ENCODE measurements at regions not wholly inside any gene's neighbourhood (a gene's known extent, or its start where the extent isn't known, plus 50 kb on each side); places are given as distances from the start of the nearest gene placed in this dataset.

DNA sequence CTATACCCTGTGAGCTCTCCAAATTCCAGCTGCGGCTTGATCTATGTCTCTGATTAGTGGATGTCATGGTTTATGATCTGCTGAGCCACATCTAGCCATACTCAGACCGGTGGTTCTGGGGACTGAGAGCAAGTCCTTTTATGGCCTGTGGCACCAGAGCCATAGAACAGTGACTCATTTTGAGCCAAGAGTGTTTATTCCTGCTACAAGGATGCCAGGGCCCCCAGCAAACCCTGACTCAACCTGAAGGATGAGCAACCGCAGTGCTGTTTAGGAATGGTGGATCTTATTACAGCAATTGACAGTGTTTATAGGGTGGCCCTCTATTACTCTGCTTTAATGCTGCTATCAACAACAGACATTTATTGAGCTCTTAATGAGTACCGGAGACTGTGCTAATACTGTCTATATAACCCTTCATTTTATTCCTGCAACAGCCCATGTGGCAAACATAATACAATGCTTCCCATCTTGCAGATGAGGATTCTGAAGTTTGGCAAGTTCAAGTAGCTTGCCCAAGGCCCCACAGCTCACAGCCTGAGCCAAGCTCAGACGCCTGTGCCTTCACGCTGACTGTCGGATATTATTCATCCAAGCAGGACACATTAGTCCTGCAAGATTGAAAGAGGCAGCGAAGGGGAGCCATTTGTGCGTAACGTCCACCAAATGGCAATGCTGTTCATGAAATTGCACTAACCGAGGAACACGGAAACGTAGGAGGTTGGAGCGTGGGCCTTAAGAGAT lies 273.6 kb upstream of the PWP1 start:
- DNase-seq = no peak

DNA sequence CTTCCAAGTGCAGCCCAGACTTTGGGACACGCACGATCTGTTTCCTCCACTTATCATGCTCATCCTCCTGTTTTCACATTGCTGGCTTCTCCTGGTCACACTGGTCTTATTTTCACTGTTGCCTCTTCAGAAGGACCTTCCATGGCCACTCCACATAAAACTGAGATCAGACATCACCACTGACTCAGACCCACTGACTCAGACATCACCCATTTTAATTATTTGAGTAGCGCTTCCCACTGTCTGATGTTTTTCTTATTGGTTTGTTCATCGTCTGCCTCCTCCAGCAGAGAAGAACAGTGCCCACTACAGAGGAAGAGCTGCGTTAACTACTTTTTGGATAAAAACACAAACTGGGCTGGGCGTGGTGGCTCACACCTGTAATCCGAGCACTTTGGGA lies 270.5 kb upstream of the PWP1 start:
- DNase-seq = no peak

DNA sequence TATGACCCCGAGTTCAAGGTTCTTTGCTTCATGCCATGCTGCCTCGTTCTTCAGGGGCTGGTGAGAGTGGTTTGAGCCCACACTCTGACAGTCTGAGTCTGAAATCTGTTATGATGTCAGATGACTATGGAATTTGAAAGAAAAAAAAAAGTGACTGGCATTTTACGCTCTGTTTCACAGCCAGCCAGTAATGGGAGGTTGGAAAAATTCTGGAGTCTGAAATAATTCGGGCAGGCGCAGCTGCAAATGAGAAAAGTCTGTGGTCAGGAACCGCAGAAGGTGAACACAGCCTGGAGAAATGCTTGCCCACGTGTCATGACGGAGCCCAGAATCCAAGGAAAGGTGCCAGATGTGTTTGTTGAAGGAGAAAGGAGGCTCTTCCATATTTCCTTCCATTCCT lies 269.8 kb upstream of the PWP1 start:
- DNase-seq = peak; percentile 27

DNA sequence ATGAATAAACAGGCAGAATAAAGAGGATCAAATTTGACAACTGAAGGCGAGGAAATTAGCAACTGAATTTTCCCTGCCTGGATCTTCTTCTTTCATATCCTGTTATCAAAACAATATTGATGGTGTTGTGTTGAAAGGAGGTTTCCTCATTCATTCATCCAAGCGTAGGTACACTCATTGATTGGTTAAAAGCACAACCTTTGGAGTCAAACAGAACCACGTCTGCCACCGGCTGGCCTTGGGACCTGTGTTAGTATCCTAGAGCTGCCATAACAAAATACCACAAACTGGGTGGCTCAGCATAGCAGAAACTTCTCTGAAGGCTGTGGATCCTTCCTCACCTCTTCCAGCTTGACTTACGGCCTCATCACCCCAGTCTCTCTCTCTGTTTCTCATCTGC lies 268.6 kb upstream of the PWP1 start:
- no peak for DNase-seq

DNA sequence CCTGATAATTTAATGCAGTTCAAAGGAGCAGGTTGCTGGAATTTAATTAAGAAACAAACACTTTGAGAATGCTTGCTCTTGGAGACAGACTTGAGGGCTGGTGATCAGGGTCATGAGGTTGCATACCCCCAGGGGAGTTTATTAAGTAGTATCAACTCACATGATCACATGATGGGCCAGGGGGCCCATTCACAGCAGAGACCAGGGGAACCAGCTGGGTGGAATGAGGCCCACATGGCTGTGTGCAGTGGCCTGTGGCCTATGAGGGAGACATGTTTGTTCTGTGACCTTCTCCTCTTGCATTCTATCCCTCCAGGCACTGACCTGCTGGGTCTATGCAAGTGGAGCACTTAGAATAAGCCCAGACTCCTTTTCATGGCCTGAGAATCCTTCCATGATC lies 266.6 kb upstream of the PWP1 start:
- no peak for DNase-seq

DNA sequence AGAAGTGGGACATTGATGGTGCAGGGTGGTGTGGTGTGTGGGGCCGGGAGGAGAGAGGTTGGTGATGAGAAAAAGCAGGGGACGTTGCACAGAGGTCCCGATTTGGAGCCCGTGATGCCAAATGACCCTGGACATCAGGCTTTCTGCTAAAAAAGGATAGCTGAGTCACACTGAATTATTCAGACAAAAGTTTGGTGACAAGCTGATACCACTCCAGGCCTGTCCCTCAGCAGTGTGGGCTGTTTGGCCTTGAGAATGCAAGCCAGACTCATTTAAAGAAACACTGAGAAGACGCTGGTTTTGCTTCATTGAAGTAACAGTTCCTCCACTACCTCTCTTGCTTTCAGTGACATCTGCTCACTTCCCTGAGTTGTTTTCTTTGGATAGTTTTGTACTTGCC lies 262.1 kb upstream of the PWP1 start:
- no peak for DNase-seq

DNA sequence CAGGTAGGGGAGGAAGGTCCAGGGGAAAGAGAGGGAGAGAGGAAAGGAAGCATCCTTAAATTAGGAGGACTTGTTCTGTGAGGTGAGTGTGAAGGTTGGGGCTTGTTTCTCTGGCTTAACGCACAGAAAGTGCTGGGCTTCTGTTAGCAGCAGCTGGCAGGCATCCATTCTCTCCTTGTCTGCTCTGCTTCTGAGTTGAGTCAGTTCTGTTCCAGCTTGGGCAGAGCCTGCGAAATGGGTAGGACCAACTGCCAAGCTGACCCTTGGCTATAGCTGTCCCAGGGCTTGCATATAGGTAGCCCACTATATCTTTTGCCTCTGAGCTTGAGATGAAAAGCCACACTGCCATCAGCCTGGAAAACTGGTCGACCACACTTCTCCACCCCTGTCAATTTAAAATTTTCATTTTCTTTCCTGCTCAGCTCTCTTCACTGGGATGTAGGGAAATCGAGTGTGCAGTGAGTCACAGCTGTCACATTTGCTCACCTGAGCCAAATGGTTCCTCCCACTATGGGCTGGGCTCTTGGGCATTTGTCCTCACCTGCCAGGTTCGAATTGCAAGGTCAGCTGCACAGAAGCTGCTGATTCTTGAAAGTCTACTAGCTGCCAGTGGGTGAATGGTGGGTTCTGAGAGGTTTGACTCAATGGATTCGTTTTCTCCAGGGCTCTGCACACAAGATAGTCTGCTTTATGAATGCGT lies 256.4 kb upstream of the PWP1 start:
- DNase-seq = no peak

DNA sequence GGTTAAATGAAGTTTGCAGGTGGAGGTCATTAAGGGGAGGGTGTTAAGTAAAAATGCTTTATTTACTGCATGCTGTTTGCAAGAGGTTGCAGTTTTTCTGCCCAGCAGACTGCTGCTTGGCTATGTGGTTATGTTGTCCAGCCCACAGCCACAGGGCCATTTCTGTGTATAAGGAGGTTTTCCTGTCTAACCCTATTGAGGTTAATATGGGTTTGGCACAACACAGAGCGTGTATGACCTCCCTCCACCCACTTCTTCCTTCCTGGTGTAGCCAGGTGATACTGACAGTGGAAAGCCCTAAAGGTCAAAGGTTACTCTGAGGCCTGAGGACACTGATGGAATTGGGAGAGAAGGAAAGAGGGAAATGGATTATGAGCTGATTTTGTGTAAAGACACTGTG lies 253.7 kb upstream of the PWP1 start:
- DNase-seq = no peak

DNA sequence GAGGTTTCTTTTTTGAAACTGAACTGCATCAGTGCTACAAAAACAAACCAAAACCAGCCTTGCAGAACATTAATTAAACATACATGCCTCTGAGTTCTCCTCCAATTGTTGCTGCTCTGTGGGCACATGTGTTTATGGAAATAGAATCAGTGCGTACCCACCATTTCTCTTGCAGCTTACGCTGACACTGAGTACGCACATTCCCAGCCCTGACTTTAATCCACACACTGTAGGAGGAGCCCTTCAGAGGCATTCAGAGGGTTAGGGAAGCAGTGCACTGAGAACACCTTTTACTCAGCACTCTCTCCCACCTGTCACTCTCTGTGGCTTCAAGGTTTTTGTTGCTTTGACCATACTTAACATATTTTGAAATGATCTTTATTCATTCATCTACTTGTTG lies 250.5 kb upstream of the PWP1 start:
- DNase-seq = no peak

DNA sequence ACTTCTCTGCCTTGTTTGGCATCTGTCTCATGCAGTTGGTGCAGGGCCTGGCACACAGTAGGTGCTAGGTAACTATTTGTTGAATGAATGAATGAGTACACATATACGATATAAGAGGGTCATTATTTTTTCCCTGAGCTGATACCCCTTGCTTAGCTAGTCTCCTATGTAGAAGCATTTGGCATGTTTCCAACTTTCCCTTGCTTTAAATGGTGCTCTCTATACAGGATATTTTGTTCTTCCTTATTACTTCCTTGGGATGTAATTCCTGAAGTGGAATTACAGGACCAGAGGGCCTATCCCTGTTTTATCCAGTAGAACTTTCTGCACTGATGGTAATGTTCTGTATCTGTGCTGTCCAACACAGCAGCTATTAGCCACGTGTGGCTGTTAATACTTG lies 250.1 kb upstream of the PWP1 start:
- no peak for DNase-seq

DNA sequence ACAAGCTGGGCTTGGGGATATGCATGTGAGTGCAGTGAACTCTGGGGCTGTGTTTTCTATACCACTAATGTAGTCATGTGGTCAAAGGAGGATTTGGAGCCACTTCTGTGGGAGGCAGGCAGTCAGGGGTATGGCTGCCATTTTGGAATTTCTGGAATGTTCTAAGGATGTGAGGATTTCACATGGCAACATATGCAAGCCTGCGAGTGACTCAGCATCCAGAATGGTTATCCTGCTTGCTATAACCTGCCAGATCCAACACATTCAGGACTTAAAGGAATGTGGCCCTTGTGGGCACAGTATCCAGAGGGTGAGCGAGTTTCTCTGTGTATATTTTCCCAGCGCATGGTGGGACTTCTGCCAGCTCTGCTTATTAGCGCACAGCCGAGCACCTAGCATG lies 249.2 kb upstream of the PWP1 start:
- no peak for DNase-seq

DNA sequence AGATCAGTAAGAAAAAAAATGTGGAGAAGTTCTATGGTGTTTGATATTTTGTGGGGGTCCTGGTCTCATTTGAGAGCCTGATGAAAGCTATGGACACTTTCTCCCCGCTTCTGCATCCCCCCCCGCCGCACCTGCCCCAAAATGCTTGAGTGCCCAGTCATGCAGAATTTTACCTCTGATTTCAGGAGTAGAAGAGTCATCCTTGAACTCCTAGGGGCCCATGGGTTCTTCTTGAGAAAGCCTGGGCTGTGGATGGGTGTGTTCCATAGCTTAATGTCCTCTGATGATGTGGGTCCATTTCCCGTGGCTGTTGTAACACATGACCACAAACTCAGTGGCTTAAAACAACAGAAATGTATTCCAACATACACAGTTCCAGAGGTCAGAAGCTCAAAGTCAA lies 248.8 kb upstream of the PWP1 start:
- no peak for DNase-seq

DNA sequence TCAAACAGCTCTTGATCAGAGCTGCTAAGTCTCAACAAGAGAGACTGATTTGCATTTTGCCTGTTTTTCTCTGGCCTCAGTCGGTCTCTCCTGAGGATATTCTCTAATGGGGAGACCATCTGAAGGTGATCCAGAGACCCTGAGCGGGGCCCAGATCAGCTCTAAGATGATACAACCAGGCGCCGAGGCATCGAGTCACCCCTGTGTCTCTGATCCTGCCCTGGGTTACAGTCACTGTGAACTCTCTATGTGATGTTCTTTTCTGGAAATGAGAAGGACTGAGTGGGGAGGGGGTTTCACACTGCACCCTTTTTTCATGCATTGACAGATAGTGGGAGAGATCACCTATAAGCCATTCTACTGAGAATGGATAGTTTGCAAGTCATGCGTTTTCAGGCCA lies 247.6 kb upstream of the PWP1 start:
- no peak for DNase-seq

DNA sequence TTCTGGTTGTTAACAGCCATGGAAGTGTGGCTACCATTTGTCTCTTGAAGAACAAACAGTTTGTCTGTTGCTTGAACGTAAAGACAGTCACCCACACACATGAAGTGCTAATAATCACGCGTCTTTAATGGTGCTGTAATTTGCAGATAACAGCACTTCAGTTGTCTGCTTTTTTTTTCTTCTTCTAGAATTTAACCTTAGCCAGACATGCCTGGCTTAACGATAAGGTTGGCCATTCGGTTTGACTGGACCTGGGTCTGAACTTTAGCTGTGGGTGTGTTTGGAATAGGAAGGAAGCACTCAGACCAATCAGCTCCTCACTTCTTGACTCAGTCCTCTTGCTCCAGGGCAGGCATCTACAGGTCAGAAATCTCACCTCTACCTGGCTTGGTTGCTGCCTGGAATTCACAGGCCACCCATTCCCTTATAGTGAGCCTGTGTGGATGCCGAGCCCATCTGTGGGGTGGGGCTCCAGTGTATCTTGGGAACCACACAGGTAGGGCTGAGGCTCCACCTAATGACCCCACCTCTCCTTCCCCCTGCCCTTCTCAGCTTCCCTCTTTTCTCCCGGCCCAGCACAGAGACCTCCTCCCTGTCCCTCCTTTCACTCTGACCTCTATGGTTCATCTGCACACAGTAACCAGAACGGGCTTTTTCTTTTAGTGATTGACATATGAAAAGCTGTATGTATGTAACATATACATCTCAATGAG lies 246.4 kb upstream of the PWP1 start:
- DNase-seq = no peak

DNA sequence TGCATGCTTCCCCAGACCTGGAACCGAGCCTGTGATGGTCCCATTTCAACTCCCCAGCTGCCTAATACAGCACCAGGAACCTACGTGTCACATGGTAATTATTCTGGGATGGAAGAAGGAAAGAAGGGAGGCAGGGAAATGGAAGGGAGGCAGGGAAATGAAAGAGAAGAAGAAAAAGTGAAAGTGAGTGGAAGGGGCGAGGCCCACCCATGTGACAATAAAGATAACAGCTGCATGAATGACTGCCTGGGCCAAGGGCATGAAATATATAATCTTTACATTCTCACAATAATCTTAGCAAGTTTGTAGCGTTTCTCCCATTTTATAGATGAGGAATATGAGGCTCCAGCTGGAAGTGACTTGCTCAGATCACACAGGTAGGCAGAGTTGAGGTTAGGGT lies 245.0 kb upstream of the PWP1 start:
- no peak for DNase-seq

DNA sequence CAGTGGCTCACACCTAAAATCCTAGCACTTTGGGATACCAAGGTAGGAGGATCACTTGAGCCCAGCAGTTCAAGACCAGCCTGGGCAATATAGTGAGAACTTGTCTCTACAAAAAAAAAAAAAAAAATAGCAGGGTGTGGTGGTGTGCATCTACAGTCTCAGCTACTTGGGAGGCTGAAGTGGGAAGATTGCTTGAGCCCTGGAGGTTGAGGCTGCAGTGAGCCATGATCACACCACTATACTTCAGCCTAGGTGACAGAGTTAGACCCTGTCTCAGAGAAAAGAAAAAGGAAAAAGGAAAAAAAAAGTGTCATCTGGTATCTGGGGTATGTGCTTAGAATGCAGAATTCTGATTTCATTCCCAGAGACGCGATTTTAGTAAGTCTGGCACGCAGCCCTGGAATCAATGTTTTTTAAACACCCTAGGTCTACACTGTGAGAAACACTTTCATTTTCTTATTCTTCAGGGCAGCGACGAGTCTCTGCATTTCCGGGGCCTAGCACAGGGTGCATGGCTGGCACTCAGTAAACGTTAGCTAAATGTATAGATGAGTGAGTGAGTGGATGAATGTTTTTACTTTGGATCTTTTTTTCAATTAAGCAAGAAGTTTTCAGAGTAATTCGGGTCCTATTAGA lies 243.8 kb upstream of the PWP1 start:
- DNase-seq = peak; percentile 30

DNA sequence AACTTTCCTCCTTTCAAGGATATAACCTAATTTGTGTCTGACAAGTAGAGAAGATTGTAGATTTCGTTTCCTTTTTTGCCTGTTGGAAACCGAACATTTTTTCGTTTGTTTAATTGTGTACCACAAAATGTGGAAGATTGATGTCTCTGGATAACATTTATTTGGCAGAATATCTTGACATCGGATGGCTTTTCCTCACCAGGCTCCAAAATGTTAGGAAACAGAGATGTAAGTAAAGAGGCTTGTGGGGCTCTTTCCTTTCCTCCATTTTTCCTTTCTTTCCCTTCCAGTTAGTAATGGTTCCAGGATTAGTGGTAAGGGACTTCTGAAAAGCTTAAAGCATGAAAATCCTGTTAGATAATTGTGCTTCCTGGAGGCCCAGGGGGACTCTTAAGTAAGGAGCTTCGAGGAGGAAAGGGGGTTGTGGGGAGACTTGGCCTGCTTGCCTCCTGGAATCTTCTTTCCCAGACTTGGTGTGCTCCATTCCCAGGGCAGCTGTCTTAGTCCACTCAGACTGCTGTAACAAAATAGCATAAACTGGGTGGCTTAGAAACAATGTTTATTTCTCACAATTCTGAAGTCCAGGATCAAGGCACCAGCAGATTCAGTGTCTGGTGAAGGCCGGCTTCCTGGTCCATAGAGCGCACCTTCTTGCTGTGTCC lies 243.1 kb upstream of the PWP1 start:
- peak; percentile 58 for DNase-seq

DNA sequence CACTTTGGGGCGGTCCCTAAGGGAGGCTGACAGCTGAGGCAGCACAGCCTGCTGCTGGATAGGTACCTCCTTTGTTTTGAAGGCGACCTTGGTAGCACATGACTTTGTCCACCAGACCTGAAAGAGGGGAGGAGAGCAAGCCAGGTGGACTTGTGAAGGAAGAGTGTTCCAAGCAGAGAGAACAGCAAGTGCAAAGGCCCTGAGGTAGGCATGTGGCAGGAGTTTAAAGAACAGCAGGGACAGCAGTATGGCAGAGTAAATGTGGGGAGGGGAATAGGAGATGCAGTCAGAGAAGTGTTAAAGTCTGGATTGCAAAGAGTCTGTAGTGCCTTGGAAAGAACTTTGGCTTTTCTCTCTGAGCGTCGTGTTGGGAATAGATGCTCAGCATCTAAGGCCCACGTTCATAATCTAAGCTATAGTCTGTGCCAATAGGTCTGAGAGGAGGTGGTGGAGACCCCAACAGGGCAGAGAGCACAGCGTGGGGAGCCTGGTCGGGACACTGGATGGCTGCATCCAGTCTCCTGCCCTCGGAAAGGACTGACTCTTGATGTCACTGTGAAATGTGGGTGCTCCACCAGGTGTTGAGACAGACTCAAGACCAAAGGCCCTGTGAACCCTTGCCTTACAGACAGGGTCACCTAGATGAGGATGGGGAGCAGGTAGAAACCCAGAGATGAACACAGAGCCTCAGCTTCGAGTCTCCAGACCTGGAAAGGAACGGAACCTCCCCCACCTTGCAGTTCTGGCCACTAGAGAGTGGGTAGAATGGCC lies 242.1 kb upstream of the PWP1 start:
- no peak for DNase-seq

DNA sequence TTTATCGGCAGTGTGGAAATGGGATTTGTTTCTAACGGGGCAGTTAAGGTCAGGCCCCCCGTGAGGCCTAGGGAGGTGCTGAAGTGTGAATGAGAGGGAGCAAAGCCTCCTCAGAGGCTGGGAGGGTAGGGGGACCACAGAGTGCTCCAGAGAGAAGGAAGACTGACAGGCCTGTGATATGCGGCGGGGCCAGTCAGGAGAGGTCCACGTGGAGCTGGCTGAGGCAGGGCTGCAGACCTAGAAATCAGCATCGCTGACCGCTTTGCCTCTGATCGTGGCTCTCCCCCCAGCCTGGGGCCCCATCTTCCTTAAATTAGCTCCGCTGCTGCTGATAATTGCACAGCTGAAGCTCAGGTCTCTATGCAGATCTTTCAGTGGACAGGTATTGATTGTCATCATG lies 240.8 kb upstream of the PWP1 start:
- no peak for DNase-seq

DNA sequence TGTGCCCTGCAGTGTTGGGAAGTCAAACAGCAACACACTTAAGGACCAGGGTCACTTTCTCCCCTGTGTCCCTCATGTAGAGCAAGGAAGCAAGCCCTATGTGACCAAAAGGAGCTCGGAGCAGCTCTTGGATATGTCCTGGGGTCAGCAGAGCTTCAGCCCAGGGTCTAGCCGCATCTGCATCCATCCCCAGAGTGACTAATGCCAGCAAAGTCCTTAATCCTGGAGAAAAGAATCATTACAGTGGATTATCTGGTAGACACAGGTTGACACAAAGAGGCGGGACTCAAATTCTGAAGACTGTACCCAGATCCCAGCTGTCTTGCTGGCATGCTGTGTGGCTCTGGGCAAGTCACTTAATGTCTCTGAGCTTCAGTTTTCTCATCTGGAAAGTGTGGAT lies 239.1 kb upstream of the PWP1 start:
- DNase-seq = no peak

DNA sequence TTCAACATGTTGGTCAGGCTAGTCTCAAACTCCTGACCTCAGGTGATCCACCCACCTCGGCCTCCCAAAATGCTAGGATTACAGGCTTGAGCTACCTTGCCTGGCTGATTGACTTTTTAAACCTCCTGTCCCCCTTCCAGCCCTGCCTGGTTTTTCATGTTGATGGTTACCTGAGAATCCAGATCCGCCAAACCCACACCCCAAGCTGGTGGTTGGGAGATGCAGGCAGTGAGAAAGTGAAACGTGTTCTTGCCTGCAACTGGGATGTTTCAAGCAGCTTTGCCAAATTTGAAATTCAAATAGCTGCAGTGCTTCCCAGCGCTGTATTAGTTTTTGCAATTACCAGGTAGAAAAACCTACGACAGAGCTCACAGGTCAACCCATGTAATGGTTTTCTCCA lies 238.3 kb upstream of the PWP1 start:
- DNase-seq = no peak

DNA sequence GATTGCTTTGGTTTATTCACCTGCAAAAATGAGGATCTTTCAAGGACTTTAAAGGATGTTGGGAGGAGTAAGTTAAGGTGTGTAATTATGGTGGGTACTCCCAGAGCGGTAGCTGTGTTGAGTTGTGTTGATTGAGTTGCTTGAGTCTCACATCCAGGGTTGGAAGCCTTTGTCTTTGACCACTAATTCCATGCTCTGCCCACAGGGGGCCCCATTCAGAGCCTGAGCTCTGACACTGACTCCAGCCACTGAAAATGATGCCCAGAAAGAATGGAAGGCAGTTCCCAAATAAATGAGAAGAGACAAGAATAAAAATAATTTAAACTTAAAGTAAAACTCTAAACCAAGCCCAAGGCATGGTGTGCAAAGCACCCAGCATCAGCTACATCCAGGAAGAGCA lies 237.4 kb upstream of the PWP1 start:
- no peak for DNase-seq

Measured in right hindlimb (tissue), 1 donor.